ENCODE measurements at regions not wholly inside any gene's neighbourhood (a gene's known extent, or its start where the extent isn't known, plus 50 kb on each side); places are given as distances from the start of the nearest gene placed in this dataset.

DNA sequence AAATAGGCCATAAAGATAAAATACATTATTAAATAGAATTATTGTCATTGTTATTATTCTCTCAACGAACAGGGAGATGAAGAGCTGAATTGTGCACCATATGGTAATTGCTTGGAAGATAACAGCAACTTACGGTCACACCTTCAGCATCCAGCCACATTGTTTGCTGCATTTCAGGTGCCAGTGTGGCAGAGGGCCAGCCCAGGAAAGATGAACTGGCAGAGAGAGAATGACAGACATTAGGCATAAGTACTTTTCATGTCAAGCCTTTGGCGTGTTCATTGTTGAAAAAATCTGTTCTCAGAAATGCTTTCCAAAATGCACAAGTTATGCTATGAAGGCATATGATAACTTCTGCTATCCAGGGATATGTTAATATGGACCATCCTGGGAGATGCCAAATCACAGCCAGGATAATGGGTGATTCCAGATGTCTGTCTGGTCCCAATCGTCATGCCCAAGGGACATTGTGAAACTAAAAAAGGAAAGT lies 748.6 kb upstream of the PIK3C3 start:
- Histone ChIP-seq H3K36me3 (ENCODE audit: control insufficient read depth in 2 of 2, insufficient read depth in 2 of 2, low read length in 2 of 2) (no peaks in the 10 kb centered on the region), H3K27me3 (ENCODE audit: control insufficient read depth in 1 of 2, insufficient read depth in 2 of 2, low read length in 2 of 2) (no peaks in the 10 kb centered on the region), H3K4me3 (ENCODE audit: low read length in 2 of 2) (no peak overlapping the region), H3K9ac (ENCODE audit: low read length in 2 of 2) (no peak overlapping the region), H3K27ac (ENCODE audit: low read length) (no peak overlapping the region), H3K4me1 (ENCODE audit: control insufficient read depth, insufficient read depth, low read length) (no peaks in the 10 kb centered on the region), H3K9me3 (ENCODE audit: control insufficient read depth in 2 of 2, low read length in 2 of 2) (no peaks in the 10 kb centered on the region)

DNA sequence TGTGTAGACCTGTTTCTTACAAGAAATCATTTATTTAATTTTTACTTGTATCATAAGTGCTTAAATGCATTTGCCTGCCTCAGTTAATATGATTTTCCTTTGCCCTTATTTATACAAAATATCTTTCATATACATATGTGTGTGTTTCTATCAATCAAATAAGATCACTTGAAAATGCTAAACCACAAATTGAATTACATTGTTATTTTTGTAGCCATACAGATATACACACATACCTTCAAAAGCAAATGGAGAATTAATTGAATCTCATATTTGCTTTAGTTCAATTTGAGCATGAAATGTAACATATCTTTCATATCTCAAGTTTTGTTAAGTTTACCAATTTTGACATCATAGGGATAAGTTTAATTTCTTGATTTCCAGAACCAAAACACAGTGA lies 755.8 kb upstream of the PIK3C3 start:
- H3K4me3 ChIP-seq (ENCODE audit: low read length in 2 of 2) = no peak overlapping the region
- H3K4me1 ChIP-seq (ENCODE audit: control insufficient read depth, insufficient read depth, low read length) = no peaks in the 10 kb centered on the region
- no peak overlapping the region for H3K9ac ChIP-seq (ENCODE audit: low read length in 2 of 2)
- H3K9me3 ChIP-seq (ENCODE audit: control insufficient read depth in 2 of 2, low read length in 2 of 2) = peaks cover 0 to 3% of the 10 kb centered on the region in 2 donors
- H3K27me3 ChIP-seq (ENCODE audit: control insufficient read depth in 1 of 2, insufficient read depth in 2 of 2, low read length in 2 of 2) = no peaks in the 10 kb centered on the region
- no peaks in the 10 kb centered on the region for H3K36me3 ChIP-seq (ENCODE audit: control insufficient read depth in 2 of 2, insufficient read depth in 2 of 2, low read length in 2 of 2)
- no peak overlapping the region for H3K27ac ChIP-seq (ENCODE audit: low read length)

DNA sequence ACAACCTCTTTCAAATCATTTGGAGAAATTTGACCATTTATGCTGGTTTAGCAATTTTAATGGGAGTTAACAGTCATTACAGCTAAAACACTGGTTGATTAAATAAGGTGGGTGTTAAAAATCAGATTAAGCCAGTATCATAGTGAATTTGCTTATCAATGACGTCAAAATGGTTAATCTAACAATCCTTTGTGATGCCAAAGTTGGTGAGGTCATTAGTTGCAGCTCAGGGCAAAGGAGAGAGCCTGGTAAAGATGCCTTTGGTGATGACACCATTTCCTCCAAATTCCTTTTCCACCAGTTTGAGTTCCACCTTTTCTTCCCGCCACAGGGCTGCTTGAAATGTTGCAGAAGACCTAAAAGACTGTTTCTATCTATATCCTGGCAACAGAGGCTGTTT lies 757.1 kb upstream of the PIK3C3 start:
- Histone ChIP-seq H3K27me3 (ENCODE audit: control insufficient read depth in 1 of 2, insufficient read depth in 2 of 2, low read length in 2 of 2) (no peaks in the 10 kb centered on the region), H3K9me3 (ENCODE audit: control insufficient read depth in 2 of 2, low read length in 2 of 2) (peaks cover 0 to 4% of the 10 kb centered on the region in 2 donors), H3K27ac (ENCODE audit: low read length) (no peak overlapping the region), H3K36me3 (ENCODE audit: control insufficient read depth in 2 of 2, insufficient read depth in 2 of 2, low read length in 2 of 2) (no peaks in the 10 kb centered on the region), H3K9ac (ENCODE audit: low read length in 2 of 2) (no peak overlapping the region), H3K4me3 (ENCODE audit: low read length in 2 of 2) (no peak overlapping the region), H3K4me1 (ENCODE audit: control insufficient read depth, insufficient read depth, low read length) (no peaks in the 10 kb centered on the region)

DNA sequence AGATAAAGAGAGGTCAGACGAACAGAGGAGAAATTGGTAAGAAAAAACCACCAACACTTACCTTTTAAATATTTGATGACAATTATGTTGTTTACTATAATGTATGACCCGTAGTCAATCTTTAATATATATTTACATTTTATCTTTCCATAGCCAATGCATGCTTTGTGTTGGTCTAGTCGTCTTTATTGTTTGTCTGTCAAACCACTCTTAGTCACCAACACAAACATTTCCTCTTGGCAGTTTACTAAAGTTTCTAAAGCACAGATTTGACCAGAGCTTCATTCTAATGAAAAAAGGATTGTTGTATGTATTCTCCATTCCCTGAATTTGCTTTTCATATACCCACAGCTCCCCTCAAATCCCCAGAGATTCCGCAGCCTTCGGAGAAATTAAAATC lies 784.7 kb upstream of the PIK3C3 start:
- Histone ChIP-seq H3K27ac (ENCODE audit: low read length) (no peak overlapping the region), H3K9ac (ENCODE audit: low read length in 2 of 2) (no peak overlapping the region), H3K27me3 (ENCODE audit: control insufficient read depth in 1 of 2, insufficient read depth in 2 of 2, low read length in 2 of 2) (no peaks in the 10 kb centered on the region), H3K4me3 (ENCODE audit: low read length in 2 of 2) (no peak overlapping the region), H3K9me3 (ENCODE audit: control insufficient read depth in 2 of 2, low read length in 2 of 2) (no peaks in the 10 kb centered on the region), H3K4me1 (ENCODE audit: control insufficient read depth, insufficient read depth, low read length) (no peaks in the 10 kb centered on the region), H3K36me3 (ENCODE audit: control insufficient read depth in 2 of 2, insufficient read depth in 2 of 2, low read length in 2 of 2) (no peaks in the 10 kb centered on the region)

DNA sequence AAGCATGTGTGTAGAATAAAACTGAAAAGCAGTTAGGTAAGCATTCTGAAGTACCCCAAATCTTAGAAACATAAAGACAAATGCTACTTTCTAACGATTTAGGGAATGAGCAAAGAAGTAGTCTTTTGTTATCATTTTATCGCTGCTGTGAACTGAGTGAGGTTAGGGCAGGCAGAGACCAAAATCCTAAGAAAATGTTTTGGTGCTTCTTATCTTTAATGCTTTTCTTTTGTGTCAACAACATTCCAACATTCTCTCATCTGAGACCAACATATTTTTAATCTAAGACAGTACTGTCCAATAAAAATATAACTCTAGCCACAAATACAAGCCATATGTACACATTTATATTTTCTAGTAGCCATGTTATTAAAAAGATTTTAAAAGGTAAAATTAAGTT lies 789.4 kb upstream of the PIK3C3 start:
- no peaks in the 10 kb centered on the region for H3K27me3 ChIP-seq (ENCODE audit: control insufficient read depth in 1 of 2, insufficient read depth in 2 of 2, low read length in 2 of 2)
- no peak overlapping the region for H3K4me3 ChIP-seq (ENCODE audit: low read length in 2 of 2)
- H3K36me3 ChIP-seq (ENCODE audit: control insufficient read depth in 2 of 2, insufficient read depth in 2 of 2, low read length in 2 of 2) = no peaks in the 10 kb centered on the region
- H3K27ac ChIP-seq (ENCODE audit: low read length) = no peak overlapping the region
- no peak overlapping the region for H3K9ac ChIP-seq (ENCODE audit: low read length in 2 of 2)
- no peaks in the 10 kb centered on the region for H3K9me3 ChIP-seq (ENCODE audit: control insufficient read depth in 2 of 2, low read length in 2 of 2)
- no peaks in the 10 kb centered on the region for H3K4me1 ChIP-seq (ENCODE audit: control insufficient read depth, insufficient read depth, low read length)

DNA sequence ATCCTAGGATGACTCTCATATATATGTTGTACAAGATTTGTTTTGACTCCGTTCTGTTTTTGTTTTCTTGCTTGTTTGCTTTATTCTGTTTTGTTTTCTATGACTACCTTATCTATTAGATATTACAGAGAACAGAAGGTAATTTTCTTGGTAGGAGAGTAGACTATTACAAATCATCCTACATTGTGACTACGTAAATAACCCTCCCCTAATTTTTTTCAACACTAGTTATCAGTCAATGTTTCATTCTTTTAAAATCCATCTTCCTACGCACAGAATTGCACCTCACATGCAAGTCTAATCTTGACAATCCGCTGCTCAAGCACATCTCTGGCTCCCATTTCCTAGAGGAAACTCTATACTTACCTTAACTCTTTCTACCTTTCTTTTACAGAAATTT lies 792.3 kb upstream of the PIK3C3 start:
- H3K9me3 ChIP-seq (ENCODE audit: control insufficient read depth in 2 of 2, low read length in 2 of 2) = no peaks in the 10 kb centered on the region
- no peaks in the 10 kb centered on the region for H3K4me1 ChIP-seq (ENCODE audit: control insufficient read depth, insufficient read depth, low read length)
- no peak overlapping the region for H3K27ac ChIP-seq (ENCODE audit: low read length)
- no peaks in the 10 kb centered on the region for H3K36me3 ChIP-seq (ENCODE audit: control insufficient read depth in 2 of 2, insufficient read depth in 2 of 2, low read length in 2 of 2)
- H3K9ac ChIP-seq (ENCODE audit: low read length in 2 of 2) = no peak overlapping the region
- no peak overlapping the region for H3K4me3 ChIP-seq (ENCODE audit: low read length in 2 of 2)
- no peaks in the 10 kb centered on the region for H3K27me3 ChIP-seq (ENCODE audit: control insufficient read depth in 1 of 2, insufficient read depth in 2 of 2, low read length in 2 of 2)

DNA sequence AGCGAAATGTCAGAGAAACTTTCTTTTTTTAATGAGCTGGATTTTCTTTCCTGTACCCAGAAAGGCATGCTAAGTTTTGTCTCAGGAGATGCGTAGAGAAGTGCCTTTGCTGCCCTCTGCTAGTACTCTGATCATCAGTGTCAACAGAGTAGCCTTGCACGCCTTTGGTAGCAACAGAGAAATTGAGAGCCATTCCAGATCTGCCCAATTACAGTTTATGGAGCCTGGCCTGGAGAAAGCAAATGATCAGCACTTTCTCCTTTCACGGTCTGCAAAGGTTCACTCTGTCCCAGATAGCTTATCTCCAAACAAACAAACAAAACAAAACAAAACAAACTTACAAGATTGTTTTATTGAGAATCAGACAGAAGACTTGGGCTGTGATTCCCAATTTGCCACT lies 792.8 kb upstream of the PIK3C3 start:
- Histone ChIP-seq H3K9ac (ENCODE audit: low read length in 2 of 2) (no peak overlapping the region), H3K4me1 (ENCODE audit: control insufficient read depth, insufficient read depth, low read length) (no peaks in the 10 kb centered on the region), H3K36me3 (ENCODE audit: control insufficient read depth in 2 of 2, insufficient read depth in 2 of 2, low read length in 2 of 2) (no peaks in the 10 kb centered on the region), H3K4me3 (ENCODE audit: low read length in 2 of 2) (no peak overlapping the region), H3K9me3 (ENCODE audit: control insufficient read depth in 2 of 2, low read length in 2 of 2) (no peaks in the 10 kb centered on the region), H3K27ac (ENCODE audit: low read length) (no peak overlapping the region), H3K27me3 (ENCODE audit: control insufficient read depth in 1 of 2, insufficient read depth in 2 of 2, low read length in 2 of 2) (no peaks in the 10 kb centered on the region)

DNA sequence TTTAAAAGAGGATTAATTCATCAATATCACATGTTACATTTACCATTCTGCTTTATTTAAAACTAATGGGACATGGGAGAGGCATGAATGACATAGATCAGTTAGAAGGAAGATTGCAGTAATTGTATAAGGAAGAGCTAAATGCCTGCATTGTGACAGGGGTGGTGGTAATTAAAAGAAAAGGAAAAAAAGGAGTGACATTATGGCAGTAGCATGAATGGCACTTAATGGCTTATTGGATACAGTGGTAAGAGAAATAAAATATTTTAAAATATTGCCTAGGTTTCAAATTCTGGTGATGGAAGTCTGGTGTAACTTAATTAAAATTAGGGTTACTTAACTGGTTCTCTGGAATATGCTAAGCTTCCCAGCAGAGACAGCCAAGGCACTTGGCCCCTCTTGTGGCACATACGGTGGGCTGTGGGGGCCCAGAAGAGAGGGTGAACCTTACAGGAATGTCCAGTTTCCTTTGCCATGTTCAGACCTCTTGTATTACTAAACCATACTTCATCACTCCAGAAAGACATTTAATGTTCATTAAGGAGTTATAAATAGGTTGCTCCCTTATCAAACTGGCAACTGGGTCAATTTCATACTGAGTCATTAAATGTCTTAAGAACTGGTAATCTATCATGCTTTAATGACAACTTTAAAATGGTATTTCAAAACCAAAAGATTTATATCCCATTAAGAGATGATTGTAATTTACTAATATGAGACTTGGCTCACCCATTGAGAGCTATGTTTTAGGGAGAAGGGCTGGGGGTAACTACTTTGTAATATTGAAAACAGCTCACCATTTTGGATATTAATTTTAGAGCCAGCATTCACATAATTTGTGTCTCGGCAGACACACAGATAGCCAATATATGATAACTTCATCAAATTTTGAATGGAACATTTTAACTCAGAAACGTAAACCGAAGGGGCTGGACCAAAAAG lies 798.9 kb upstream of the PIK3C3 start:
- no peaks in the 10 kb centered on the region for H3K4me1 ChIP-seq (ENCODE audit: control insufficient read depth, insufficient read depth, low read length)
- H3K27me3 ChIP-seq (ENCODE audit: control insufficient read depth in 1 of 2, insufficient read depth in 2 of 2, low read length in 2 of 2) = no peaks in the 10 kb centered on the region

DNA sequence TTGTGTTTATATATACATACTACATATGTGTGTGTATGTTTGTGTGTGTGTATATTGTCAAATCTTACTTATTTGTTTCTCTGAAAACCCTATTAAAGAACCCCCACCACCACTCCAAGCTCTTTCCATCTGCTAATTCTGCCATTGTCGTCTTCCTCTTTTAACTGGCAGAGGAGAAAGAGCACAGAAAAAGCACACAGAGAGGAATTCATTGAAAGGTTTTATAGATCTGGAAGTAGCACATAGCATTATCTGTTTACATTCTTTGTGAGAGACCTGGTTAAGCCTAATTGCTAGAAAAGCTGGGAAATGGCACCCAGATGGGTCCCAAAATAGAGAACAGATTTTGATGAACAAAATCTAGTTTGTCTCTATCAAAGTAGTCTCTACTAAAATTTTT lies 800.0 kb upstream of the PIK3C3 start:
- Histone ChIP-seq H3K9ac (ENCODE audit: low read length in 2 of 2) (no peak overlapping the region), H3K27me3 (ENCODE audit: control insufficient read depth in 1 of 2, insufficient read depth in 2 of 2, low read length in 2 of 2) (no peaks in the 10 kb centered on the region), H3K4me3 (ENCODE audit: low read length in 2 of 2) (no peak overlapping the region), H3K36me3 (ENCODE audit: control insufficient read depth in 2 of 2, insufficient read depth in 2 of 2, low read length in 2 of 2) (no peaks in the 10 kb centered on the region), H3K27ac (ENCODE audit: low read length) (no peak overlapping the region), H3K9me3 (ENCODE audit: control insufficient read depth in 2 of 2, low read length in 2 of 2) (no peaks in the 10 kb centered on the region), H3K4me1 (ENCODE audit: control insufficient read depth, insufficient read depth, low read length) (no peaks in the 10 kb centered on the region)

More for the DNA sequence above, 798.9 kb upstream of the PIK3C3 start:
- no peaks in the 10 kb centered on the region for H3K36me3 ChIP-seq (ENCODE audit: control insufficient read depth in 2 of 2, insufficient read depth in 2 of 2, low read length in 2 of 2)
- no peak overlapping the region for H3K9ac ChIP-seq (ENCODE audit: low read length in 2 of 2)
- no peak overlapping the region for H3K4me3 ChIP-seq (ENCODE audit: low read length in 2 of 2)
- H3K9me3 ChIP-seq (ENCODE audit: control insufficient read depth in 2 of 2, low read length in 2 of 2) = no peaks in the 10 kb centered on the region
- no peak overlapping the region for H3K27ac ChIP-seq (ENCODE audit: low read length)

DNA sequence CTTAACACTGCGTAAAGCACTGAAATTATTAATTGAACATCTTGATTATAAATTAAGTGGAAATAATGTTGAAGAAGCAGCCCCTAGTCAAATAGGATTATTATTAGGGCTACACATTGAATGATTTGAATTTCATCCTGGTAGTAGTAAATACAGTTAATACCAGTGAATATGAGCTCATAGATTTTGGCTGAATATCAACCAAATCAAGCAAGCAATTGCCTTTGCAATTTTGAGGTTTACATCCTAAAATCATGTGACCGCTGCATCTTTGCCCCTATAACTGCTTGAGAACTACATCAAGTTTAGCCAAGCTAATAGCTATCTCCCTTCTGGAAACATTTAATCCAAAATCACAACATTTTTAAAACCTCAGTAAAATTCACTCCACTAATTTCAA lies 801.2 kb upstream of the PIK3C3 start:
- Histone ChIP-seq H3K4me3 (ENCODE audit: low read length in 2 of 2) (no peak overlapping the region), H3K9ac (ENCODE audit: low read length in 2 of 2) (no peak overlapping the region), H3K27ac (ENCODE audit: low read length) (no peak overlapping the region), H3K36me3 (ENCODE audit: control insufficient read depth in 2 of 2, insufficient read depth in 2 of 2, low read length in 2 of 2) (no peaks in the 10 kb centered on the region), H3K27me3 (ENCODE audit: control insufficient read depth in 1 of 2, insufficient read depth in 2 of 2, low read length in 2 of 2) (no peaks in the 10 kb centered on the region), H3K4me1 (ENCODE audit: control insufficient read depth, insufficient read depth, low read length) (no peaks in the 10 kb centered on the region), H3K9me3 (ENCODE audit: control insufficient read depth in 2 of 2, low read length in 2 of 2) (no peaks in the 10 kb centered on the region)

DNA sequence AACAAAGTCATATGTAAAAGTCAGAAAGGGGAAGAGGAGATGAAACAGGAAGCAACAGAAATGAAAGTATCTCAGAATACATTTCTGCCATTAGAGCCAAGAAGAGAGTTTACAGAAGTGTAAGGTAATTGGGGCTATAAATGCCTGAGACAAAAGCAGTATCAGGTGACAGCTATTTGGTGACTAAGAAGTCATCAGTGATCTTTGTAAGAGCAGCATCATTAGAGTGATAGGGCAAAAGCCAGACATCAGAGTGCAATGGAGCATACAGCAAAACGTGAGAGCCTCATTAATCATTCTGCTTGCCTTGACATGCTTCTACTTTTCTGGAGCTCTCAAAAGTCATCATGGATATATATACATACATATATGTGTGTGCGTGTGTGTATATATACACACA lies 804.7 kb upstream of the PIK3C3 start:
- H3K27me3 ChIP-seq (ENCODE audit: control insufficient read depth in 1 of 2, insufficient read depth in 2 of 2, low read length in 2 of 2) = no peaks in the 10 kb centered on the region
- no peak overlapping the region for H3K27ac ChIP-seq (ENCODE audit: low read length)
- H3K36me3 ChIP-seq (ENCODE audit: control insufficient read depth in 2 of 2, insufficient read depth in 2 of 2, low read length in 2 of 2) = no peaks in the 10 kb centered on the region
- no peak overlapping the region for H3K9ac ChIP-seq (ENCODE audit: low read length in 2 of 2)
- no peaks in the 10 kb centered on the region for H3K4me1 ChIP-seq (ENCODE audit: control insufficient read depth, insufficient read depth, low read length)
- no peaks in the 10 kb centered on the region for H3K9me3 ChIP-seq (ENCODE audit: control insufficient read depth in 2 of 2, low read length in 2 of 2)
- no peak overlapping the region for H3K4me3 ChIP-seq (ENCODE audit: low read length in 2 of 2)

Measured in stomach smooth muscle (tissue), 2 donors.